G401.6 (cell line): ENCODE measurements at regions not wholly inside any gene's neighbourhood (a gene's known extent, or its start where the extent isn't known, plus 50 kb on each side); places are given as distances from the start of the nearest gene placed in this dataset.
"Not testable (repeated sequence)": the region's sequence is repeated elsewhere in the genome, so short reads cannot be mapped to it uniquely, and the experiment has no call there.

Source experiments
- FAIRE-seq: peaks from 2 replicates; lab custom pipeline; 2012; peaks lifted over from hg19 to GRCh38; lab: Jason Lieb, UNC

DNA sequence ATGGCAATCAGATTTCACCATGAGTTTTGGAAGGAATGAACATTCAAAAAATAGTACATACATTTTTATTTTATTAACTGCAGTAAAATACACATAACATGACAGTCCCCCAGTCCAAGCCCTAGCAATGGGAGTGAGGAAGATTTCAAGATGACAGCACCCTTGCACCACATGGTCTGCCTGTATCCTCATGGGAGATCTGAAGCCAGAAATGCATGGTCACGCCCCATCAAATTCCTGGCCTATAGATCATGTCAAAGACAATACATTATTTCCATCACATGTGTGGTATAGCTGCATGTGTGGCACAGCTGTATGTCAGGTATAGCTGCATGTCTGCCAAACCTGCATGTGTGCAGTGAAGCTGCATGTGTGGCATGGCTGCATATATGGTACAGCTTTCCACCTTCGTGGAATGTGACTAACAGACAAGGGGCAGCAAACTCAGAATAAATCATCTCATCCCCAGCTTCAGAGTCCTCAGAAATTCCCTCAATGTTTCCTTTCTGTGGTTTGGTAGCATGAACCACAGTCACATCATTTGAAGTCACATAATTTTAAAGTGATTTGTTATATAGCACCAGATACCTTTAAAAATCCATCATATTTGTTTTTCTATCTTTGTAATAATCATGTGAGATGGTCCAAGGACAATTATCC, 518.2 kb upstream of the SOX11 start:
- FAIRE-seq, result no peak

GRCh38 chr2:5175231-5175630, 517.0 kb upstream of the SOX11 start:
- no peak for FAIRE-seq

- no peak for FAIRE-seq
These were observed 515.4 kb upstream of the SOX11 start for GRCh38 chr2:5176764-5177163.

GRCh38 chr2:5183031-5183430, 509.2 kb upstream of the SOX11 start:
- FAIRE-seq, result no peak

- FAIRE-seq, result no peak
These were observed 504.9 kb upstream of the SOX11 start for GRCh38 chr2:5187283-5187682.

- FAIRE-seq, result no peak
These were observed 503.5 kb upstream of the SOX11 start for GRCh38 chr2:5188636-5189035.

- no peak for FAIRE-seq
These were observed 502.2 kb upstream of the SOX11 start for GRCh38 chr2:5190023-5190422.

DNA sequence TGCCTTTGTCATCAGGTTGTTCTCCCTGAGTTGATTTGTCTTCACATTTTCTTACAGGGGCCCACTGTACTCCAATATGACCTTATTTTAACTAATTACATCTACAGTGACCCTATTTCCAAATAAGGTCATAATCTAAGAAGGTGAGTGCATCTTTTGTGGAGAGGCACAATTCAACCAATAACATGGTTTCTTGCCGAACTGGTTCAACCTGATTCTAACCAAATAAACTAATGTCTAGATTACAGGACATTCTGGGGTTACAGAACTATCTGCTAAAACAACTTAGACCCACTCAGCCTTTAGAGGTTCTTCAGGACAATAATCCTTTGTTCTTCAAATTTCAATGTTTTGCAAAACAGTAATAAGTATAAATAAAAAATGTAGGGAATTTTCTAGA, 496.5 kb upstream of the SOX11 start:
- no peak for FAIRE-seq

GRCh38 chr2:5203134-5203755, 488.9 kb upstream of the SOX11 start:
- no peak for FAIRE-seq

- FAIRE-seq, result not testable (repeated sequence)
These were observed 485.4 kb upstream of the SOX11 start for GRCh38 chr2:5206742-5207141.

DNA sequence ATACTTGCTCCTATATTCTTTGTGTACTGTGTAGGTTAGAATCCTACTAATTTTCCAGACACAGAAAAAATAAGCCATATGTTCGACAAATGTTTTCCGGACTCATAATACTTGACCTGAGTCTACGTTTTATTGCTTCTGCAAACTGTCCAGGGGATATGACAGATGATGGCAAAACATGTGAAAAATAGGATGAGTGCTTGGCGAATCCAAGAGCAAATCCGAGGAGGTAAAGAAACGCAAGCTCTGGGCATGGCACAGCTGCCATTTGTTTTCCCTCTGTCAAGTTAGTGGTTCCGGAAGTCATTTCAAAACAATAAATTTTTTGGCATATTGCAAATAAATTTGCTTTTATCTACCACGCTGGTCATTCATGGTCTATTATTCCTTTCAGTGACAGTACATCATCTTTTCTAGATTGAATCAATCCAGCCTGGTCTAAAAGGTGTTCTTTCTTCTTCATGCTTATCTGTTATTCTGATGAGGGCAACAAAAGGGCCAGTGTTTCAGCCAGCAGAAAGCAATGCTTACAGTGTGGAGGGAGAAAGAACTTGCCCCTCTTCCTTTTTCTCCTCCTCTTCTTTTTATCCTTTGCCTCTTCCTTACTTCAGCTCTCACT, 476.1 kb upstream of the SOX11 start:
- no peak for FAIRE-seq

DNA sequence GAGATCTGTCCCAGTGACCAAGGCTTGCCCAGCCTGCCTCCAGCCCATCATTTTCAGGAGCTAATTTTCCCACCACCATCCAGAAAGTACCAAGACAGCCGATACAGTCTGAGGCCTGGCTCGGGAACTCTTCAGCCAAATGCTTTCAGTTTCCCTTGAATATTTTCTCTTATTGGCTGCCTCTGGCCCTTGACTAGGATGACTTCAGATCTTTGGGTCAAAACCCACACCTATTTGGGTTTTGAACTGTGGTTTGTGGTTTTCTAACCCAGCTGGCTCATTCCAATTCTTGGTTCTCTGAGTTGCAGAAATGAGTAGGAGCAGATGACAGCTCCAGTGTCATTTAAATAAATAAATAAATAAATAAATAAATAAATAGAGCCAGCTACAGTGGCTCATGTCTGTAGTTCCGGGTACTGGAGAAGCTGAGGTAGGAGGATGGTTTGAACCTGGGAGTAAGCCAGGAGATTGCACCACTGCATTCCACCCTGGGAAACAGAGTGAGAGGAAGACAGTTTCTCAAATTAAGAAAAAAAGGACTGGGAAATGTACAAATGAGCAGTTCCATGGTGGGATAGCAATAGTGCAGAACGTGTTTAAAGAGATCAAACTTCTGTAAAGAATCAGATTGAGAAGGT, 465.0 kb upstream of the SOX11 start:
- FAIRE-seq, result no peak

- no peak for FAIRE-seq
These were observed 462.6 kb upstream of the SOX11 start for GRCh38 chr2:5229574-5229973.

- no peak for FAIRE-seq
These were observed 461.7 kb upstream of the SOX11 start for GRCh38 chr2:5230444-5230843.

DNA sequence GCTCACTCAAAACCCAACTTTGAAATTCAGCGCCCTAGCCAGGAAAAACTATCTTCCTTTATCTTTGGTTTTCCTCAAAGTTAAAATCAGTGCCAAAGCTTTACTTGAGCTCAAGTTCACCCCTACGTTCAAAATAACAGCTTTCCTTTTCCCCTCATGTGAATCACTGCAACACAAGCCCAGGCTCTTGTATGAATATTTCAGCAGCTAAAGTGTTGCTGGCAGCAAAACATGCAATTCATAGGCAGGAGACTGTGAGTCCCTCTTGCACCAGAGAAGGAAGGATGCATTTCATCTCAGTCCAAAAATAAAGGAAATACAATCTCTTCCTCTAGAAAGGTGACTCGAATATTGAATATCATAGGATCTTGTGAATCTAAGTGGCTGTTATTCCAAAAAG, 461.3 kb upstream of the SOX11 start:
- FAIRE-seq, result no peak

GRCh38 chr2:5231287-5231686, 460.9 kb upstream of the SOX11 start:
- FAIRE-seq, result no peak

DNA sequence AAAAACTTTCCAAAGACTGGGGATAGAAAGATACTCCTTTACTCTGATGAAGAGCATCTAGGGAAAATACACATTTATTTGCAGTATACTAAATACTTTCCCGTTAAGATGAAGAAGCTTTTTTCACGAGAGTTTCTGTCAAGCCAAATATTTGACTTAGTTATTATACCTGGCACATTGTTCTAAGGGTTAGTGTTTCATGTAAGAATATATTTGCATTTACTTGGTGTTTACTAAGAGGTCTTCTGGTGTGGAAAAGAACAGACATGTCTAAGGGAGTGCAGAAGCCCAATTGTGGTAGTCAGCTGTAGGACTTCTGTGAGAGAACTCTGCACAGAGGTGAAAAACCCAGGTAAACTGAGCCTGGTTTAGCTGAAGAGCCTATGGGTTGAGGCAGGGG, 457.6 kb upstream of the SOX11 start:
- FAIRE-seq, result no peak

DNA sequence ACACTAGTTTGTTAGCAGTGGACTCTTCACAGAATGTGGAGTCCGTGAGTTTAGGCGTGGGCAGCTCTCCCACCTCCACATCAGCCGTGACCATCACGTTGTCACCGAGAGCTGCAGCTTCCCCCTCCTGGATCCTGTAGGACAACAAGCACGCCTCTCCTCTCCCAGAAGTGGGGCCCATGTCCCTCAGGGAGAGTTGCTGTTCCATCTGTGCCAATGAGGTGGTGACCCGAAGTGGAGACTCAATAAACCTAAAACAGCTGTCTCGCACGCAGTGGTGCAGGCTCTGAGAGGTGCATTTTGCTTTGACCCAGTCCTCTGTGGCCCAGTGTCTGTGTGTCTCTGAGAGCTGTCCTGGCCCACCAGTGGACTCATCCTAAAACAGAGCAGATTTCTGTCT, 456.5 kb upstream of the SOX11 start:
- FAIRE-seq, result no peak

GRCh38 chr2:5236249-5236648, 455.9 kb upstream of the SOX11 start:
- no peak for FAIRE-seq

GRCh38 chr2:5242751-5243150, 449.4 kb upstream of the SOX11 start:
- no peak for FAIRE-seq

DNA sequence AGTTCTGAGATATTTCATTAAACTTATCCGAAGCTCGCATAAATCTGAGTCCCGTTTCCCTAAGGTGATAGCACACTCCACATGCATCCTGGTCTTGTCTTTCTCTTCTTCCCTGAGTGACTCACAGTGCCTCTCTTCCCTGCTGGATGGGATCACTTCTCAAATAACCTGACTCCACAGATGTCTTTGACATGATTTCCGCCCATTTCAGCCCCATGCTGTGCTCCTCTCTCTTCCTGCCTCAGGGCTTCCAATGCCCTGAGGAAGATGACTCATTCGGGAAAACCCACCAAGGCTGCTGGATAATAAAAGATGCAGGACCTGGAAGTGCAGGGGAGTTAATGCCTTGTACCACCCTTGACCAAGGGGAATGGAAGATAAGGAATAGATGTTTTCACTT, 441.7 kb upstream of the SOX11 start:
- FAIRE-seq, result no peak

DNA sequence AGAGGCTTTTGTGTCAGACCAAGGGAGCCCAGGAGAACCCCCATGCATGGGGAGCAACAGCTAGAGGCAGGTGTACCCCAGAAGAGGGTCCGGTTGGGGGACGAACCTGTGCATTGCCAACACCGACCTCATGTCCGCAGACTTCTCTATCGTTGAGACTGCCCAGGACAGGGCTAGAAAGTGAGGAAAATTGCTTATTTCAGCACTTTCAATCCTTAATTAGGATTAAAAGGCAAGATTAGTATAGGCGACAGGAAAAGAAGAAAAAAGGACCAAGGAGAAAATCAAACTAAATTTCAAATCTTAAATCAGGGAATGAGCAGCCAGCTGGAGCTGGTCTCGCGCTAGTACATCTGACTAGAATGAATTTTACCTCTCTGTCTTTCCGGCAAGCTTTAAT, 438.9 kb upstream of the SOX11 start:
- FAIRE-seq, result no peak

DNA sequence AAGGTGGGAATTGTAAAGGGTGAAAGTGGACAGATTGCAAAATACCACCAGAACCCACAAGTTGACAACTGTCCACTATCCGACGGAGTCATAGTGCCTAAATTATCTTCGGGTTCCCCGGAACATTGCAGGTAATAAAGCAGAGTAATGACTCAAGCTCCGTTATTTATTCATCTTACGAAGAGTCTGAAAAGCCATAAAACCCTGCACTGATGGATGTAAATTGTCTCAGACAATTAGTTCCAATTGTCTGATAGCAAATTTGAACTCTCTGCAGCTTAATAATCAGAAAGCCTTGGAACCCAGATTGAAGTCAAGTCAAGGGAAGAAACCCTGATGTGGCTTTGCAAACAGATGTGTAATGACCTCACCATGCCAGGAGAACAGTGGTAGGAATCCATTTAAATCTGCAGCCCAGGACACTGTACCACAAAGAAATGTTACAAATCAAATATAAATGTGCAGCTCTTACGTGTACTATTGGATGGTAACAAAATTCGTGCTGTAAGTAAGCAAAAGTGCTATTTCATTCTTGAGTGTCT, 437.3 kb upstream of the SOX11 start:
- no peak for FAIRE-seq
